ENCODE measurements at regions not wholly inside any gene's neighbourhood (a gene's known extent, or its start where the extent isn't known, plus 50 kb on each side); places are given as distances from the start of the nearest gene placed in this dataset.

DNA sequence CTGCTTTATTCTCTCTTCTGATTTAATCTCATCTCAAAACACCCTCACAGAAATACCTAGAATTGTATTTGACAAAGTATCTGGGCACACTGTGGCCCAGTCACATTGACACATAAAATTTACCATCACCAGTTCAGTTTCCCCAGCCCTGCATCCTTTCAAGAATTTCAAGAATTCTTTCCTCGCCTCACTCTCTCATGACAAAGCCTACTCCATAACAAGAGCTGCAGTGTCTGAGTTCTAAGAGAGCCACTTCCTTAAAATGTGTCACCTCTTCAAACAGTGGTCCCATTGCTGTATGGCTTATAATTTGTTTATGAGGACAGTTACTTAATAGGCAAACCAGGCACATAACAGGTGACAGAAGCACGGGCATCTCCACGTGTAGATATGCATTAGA, 90.9 kb upstream of the STK39 start:
- DNase-seq (ENCODE audit: low read depth) = no peak
- TF ChIP-seq, protein P1, sequence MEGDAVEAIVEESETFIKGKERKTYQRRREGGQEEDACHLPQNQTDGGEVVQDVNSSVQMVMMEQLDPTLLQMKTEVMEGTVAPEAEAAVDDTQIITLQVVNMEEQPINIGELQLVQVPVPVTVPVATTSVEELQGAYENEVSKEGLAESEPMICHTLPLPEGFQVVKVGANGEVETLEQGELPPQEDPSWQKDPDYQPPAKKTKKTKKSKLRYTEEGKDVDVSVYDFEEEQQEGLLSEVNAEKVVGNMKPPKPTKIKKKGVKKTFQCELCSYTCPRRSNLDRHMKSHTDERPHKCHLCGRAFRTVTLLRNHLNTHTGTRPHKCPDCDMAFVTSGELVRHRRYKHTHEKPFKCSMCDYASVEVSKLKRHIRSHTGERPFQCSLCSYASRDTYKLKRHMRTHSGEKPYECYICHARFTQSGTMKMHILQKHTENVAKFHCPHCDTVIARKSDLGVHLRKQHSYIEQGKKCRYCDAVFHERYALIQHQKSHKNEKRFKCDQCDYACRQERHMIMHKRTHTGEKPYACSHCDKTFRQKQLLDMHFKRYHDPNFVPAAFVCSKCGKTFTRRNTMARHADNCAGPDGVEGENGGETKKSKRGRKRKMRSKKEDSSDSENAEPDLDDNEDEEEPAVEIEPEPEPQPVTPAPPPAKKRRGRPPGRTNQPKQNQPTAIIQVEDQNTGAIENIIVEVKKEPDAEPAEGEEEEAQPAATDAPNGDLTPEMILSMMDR (IDR thresholded peaks at IDR 0.05; ENCODE audit: control insufficient read depth, extremely low read depth, insufficient read depth) = no peak
- H3K4me3 ChIP-seq (ENCODE audit: low read depth, low read length) = no peak overlapping the region

DNA sequence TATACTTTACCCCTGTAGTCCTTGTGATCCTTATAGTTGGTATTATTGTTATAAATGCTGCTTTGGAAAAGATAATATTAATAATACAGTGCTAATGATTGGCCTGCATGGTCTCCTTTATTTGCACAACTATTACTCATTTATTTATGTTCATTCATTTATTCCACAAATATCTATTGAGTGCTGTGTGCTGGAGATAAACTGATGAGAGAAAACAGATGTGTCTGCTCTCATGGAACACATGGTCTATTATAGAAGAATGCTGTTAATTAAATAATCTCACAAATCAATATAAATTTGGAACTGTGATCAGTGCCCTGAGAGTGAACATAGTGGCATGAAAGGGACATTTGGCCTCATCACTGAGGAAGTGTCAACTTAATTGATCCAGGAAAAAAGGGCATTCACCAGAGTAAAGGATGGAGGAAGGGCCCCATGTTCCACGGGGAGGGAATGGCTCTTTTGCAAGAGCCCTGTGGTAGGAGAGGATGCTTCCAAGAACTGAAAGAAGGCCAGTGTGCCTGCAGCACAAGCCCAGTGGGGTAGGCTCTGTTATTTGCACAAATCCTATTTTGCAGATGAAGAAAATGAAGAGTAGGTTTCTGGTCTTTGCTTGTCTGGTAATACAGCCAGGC, 91.5 kb upstream of the STK39 start:
- TF ChIP-seq, protein P1 (IDR thresholded peaks at IDR 0.05; ENCODE audit: control insufficient read depth, extremely low read depth, insufficient read depth) = no peak
- no peak for DNase-seq (ENCODE audit: low read depth)
- H3K4me3 ChIP-seq (ENCODE audit: low read depth, low read length) = no peak overlapping the region

DNA sequence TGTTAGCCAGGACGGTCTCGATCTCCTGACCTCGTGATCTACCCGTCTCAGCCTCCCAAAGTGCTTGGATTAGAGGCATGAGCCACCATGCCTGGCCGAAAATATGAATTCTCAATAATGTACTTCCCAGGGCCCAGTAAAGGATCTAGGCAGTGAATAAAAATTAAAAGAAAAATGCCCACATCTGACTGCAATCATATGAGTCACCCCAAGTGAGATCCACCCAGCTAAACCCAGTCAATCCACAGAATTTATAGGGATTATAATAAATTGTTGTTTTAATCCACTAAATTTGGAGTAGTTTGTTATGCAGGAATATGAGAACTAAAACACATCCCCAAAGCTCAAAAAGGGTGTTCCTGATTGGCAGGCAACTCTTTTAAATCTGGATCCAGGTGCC, 93.5 kb upstream of the STK39 start:
- DNase-seq (ENCODE audit: low read depth) = no peak
- TF ChIP-seq, protein P1 (IDR thresholded peaks at IDR 0.05; ENCODE audit: control insufficient read depth, extremely low read depth, insufficient read depth) = no peak
- no peak overlapping the region for H3K4me3 ChIP-seq (ENCODE audit: low read depth, low read length)

DNA sequence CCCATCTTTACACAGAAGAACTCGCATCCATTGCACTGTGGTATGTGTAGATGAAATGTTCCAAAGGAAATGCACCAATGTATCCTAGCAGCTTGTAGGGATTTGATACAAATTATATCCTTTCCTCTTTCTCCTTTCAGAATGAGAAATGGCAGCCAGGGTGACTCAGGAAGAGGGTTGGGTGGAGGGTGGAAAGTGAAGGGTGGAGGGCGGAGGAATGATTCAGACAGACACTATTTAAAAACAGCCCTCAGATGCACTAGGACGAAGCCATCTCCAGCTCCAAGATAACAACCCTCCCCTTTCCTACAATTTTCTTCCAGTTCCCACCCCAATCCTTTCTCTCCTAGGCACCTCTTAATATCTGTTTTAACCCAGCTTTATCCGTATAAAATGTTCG, 96.2 kb upstream of the STK39 start:
- H3K4me3 ChIP-seq (ENCODE audit: low read depth, low read length) = no peak overlapping the region
- DNase-seq (ENCODE audit: low read depth) = no peak
- TF ChIP-seq, protein P1 (IDR thresholded peaks at IDR 0.05; ENCODE audit: control insufficient read depth, extremely low read depth, insufficient read depth) = no peak

DNA sequence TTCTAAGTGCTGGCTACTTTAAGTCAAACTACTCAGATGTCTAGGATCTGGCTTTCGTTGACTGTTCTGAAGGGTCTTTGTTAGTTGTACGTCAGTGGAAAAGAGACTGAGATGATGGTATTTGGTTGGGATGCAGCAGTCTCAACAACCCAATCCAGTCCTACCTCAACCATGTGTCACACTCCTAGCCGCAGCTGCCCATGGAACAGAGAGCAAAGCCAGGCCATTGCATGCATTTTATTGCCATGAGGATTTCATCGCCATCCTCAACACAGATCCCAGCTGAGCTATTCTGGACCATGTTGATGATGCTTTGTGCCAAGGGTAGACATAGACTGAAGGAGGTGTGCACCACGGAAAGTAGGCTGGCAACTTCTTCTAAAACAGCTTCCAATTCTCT, 97.3 kb upstream of the STK39 start:
- H3K4me3 ChIP-seq (ENCODE audit: low read depth, low read length) = no peak overlapping the region
- no peak for DNase-seq (ENCODE audit: low read depth)
- TF ChIP-seq, protein P1 (IDR thresholded peaks at IDR 0.05; ENCODE audit: control insufficient read depth, extremely low read depth, insufficient read depth) = no peak

DNA sequence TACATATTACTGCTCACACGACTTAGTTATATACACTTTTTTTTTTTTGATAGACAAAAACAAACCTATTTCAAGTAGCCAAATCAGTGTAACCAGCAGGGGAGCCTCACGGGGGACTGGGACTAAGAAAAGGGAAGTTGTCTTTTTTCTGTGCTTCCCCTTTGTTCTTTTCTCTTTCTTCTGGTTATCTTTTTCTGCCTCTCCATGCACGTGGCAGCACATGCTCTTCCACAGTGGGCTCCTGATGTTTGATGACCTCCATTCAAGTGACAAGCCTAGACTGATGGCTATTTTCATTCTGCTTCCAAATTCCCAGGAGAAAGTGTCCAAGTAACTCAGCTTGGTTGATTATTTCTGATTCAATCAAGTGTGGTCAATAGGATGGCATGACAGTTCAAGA, 98.2 kb upstream of the STK39 start:
- no peak overlapping the region for H3K4me3 ChIP-seq (ENCODE audit: low read depth, low read length)
- DNase-seq (ENCODE audit: low read depth) = no peak
- TF ChIP-seq, protein P1 (IDR thresholded peaks at IDR 0.05; ENCODE audit: control insufficient read depth, extremely low read depth, insufficient read depth) = no peak

Data from LNCaP clone FGC (cell line).